ENCODE measurements at regions not wholly inside any gene's neighbourhood (a gene's known extent, or its start where the extent isn't known, plus 50 kb on each side); places are given as distances from the start of the nearest gene placed in this dataset.
A peak's percentile ranks its signal among the peaks of the same experiment; 100 is the strongest.
"Not testable (repeated sequence)": the region's sequence is repeated elsewhere in the genome, so short reads cannot be mapped to it uniquely, and the experiment has no call there.

- DNase-seq: no peak
Observed at GRCh38 chrX:953879-954482, 258.5 kb downstream of the CRLF2 start.

GRCh38 chrX:952816-953215 is 259.6 kb downstream of the CRLF2 start:
- no peak for DNase-seq

GRCh38 chrX:947262-947661 is 265.2 kb downstream of the CRLF2 start:
- not testable (repeated sequence) for DNase-seq

GRCh38 chrX:943035-943434 is 269.4 kb downstream of the CRLF2 start:
- no peak for DNase-seq

- no peak for DNase-seq
Observed at GRCh38 chrX:940691-941090, 271.8 kb downstream of the CRLF2 start.

- no peak for DNase-seq
Observed at GRCh38 chrX:936979-937769, 275.3 kb downstream of the CRLF2 start.

GRCh38 chrX:933611-934010 is 278.8 kb downstream of the CRLF2 start:
- DNase-seq: no peak

- no peak for DNase-seq
Observed at GRCh38 chrX:928606-929005, 283.8 kb downstream of the CRLF2 start.

GRCh38 chrX:926991-927390 is 285.5 kb downstream of the CRLF2 start:
- DNase-seq: no peak

GRCh38 chrX:926070-926469 is 286.4 kb downstream of the CRLF2 start:
- peak; percentile 16 for DNase-seq

GRCh38 chrX:925652-926061 is 286.8 kb downstream of the CRLF2 start:
- no peak for DNase-seq

GRCh38 chrX:925094-925493 is 287.4 kb downstream of the CRLF2 start:
- no peak for DNase-seq

- DNase-seq: no peak
Observed at GRCh38 chrX:924017-924416, 288.4 kb downstream of the CRLF2 start.

GRCh38 chrX:920234-920799 is 289.7 kb downstream of the SHOX start:
- DNase-seq: peak; percentile 21

- DNase-seq: no peak
Observed at GRCh38 chrX:916230-916599, 285.6 kb downstream of the SHOX start.

GRCh38 chrX:915427-916229 is 285.0 kb downstream of the SHOX start:
- peak; percentile 22 for DNase-seq

- DNase-seq: no peak
Observed at GRCh38 chrX:914206-914605, 283.6 kb downstream of the SHOX start.

GRCh38 chrX:912677-913076 is 282.1 kb downstream of the SHOX start:
- no peak for DNase-seq

- DNase-seq: not testable (repeated sequence)
Observed at GRCh38 chrX:909068-909467, 278.5 kb downstream of the SHOX start.

GRCh38 chrX:906586-906985 is 276.0 kb downstream of the SHOX start:
- DNase-seq: no peak

- DNase-seq: no peak
Observed at GRCh38 chrX:905848-906566, 275.4 kb downstream of the SHOX start.

GRCh38 chrX:903116-903515 is 272.5 kb downstream of the SHOX start:
- no peak for DNase-seq
